Esophagus muscularis mucosa (tissue), 4 donors: ENCODE measurements at regions not wholly inside any gene's neighbourhood (a gene's known extent, or its start where the extent isn't known, plus 50 kb on each side); places are given as distances from the start of the nearest gene placed in this dataset.

Source experiments
- DNase-seq: peaks from one replicate; pipeline ENCODE4 v3.0.0-alpha.2; 2017; ENCODE audit errors: extremely low spot score
- H3K27ac ChIP-seq, 4 donors: fragments of 200-600 bp; sonication (generic); replicated peaks in 1 of 4; 1 replicate in 3 of 4; 2 replicates in 1 of 4; pipeline ENCODE4 v1.5.1; 2016 to 2019; ENCODE audit warnings: mild to moderate bottlenecking in 1 of 4
- H3K27me3 ChIP-seq, 4 donors: fragments of 200-600 bp; sonication (generic); one replicate each; pipeline versions ENCODE4 v1.5.1 to v1.6.0; 2016 to 2019
- H3K36me3 ChIP-seq, 4 donors: fragments of 200-600 bp; sonication (generic); one replicate each; pipeline ENCODE4 v1.5.1; 2016 to 2019
- H3K4me1 ChIP-seq, 4 donors: fragments of 200-600 bp; sonication (generic); one replicate each; pipeline ENCODE4 v1.5.1; 2016 to 2019
- H3K4me3 ChIP-seq, 4 donors: fragments of 200-600 bp; sonication (generic); 1 replicate in 2 of 4; 2 replicates in 2 of 4; pipeline ENCODE4 v1.5.1; 2016 to 2019; ENCODE audit warnings: mild to moderate bottlenecking in 4 of 4, moderate library complexity in 1 of 4
- H3K9me3 ChIP-seq, 4 donors: fragments of 200-600 bp; sonication (generic); 1 replicate in 3 of 4; 2 replicates in 1 of 4; pipeline ENCODE4 v1.5.1; 2016 to 2019
- EP300 ChIP-seq: sonication (generic); formaldehyde crosslinking; IDR thresholded peaks from one replicate; pipeline ENCODE4 v1.6.1; 2017; ENCODE audit warnings: antibody characterized with exemption
- POLR2A ChIP-seq: fragments of 450-650 bp; IDR thresholded peaks from one replicate; pipeline ENCODE4 v1.6.1; 2017; ENCODE audit warnings: antibody characterized with exemption, moderate library complexity, mild to moderate bottlenecking, low read depth
- POLR2AphosphoS5 ChIP-seq, 2 donors: sonication (generic); formaldehyde crosslinking; IDR thresholded peaks; one replicate each; pipeline ENCODE4 v1.6.1; 2017; ENCODE audit warnings: antibody characterized with exemption in 2 of 2
- WGBS: methylation state at CpG from one replicate; pipeline ENCODE4 v1.1.5; 2018; 5-methylcytosine and 5-hydroxymethylcytosine counted together
- intact Hi-C: fragments of 100-400 bp; cut with DNase I; formaldehyde crosslinking; loops from one replicate; pipeline ENCODE4 v1.15.1; 2023
- small RNA-seq, 3 donors: library from RNA; depleted of rRNA; stranded (forward); fragments of <200 nt; gene quantifications; one replicate each; pipeline ENCODE3, GENCODE V24; 2016
- TF ChIP-seq, protein P1 (sequence below), 3 experiments: fragments of 200-600 bp in 2 of 3; fragments of 450-650 bp in 1 of 3; sonication (generic) in 2 of 3; IDR thresholded peaks; one replicate each; pipeline ENCODE4 v1.5.1; 2017 to 2019; ENCODE audit warnings: antibody characterized with exemption in 3 of 3, mild to moderate bottlenecking in 2 of 3, moderate library complexity in 1 of 3

DNA sequence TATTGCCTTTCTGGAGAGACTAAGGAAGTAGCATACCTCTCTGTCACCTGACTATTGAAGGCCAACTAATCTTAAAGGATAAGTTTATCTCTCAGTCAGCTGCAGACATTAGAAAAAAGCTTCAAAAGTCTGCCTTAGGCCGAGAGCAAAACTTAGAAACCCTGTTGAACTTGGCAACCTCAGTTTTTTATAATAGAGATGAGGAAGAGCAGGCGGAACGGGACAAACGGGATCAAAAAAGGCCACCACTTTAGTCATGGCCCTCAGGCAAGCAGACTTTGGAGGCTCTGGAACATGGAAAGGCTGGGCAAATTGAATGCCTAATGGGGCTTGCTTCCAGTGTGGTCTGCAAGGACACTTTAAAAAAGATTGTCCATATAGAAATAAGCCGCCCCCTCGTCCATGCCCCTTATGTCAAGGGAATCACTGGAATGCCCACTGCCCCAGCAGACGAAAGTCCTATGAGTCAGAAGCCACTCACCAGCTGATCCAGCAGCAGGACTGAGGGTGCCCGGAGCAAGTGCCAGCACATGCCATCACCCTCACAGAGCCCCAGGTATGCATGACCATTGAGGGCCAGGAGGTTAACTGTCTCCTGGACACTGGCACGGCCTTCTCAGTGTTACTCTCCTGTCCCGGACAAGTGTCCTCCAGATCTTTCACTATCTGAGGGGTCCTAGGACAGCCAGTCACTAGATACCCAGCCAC lies 61.5 kb upstream of the FAM98A start:
- H3K4me1 ChIP-seq, result no peaks in the 10 kb centered on the region
- no peak for DNase-seq
- no peak overlapping the region for H3K4me3 ChIP-seq
- intact Hi-C loops, result no loop called here
- H3K9me3 ChIP-seq, result no peaks in the 10 kb centered on the region
- no peaks in the 10 kb centered on the region for H3K27me3 ChIP-seq
- WGBS, result 88% methylated on average over 7 of the region's 10 CpGs
- no peak overlapping the region for H3K27ac ChIP-seq
- no peaks in the 10 kb centered on the region for H3K36me3 ChIP-seq
- TF ChIP-seq, protein P1, sequence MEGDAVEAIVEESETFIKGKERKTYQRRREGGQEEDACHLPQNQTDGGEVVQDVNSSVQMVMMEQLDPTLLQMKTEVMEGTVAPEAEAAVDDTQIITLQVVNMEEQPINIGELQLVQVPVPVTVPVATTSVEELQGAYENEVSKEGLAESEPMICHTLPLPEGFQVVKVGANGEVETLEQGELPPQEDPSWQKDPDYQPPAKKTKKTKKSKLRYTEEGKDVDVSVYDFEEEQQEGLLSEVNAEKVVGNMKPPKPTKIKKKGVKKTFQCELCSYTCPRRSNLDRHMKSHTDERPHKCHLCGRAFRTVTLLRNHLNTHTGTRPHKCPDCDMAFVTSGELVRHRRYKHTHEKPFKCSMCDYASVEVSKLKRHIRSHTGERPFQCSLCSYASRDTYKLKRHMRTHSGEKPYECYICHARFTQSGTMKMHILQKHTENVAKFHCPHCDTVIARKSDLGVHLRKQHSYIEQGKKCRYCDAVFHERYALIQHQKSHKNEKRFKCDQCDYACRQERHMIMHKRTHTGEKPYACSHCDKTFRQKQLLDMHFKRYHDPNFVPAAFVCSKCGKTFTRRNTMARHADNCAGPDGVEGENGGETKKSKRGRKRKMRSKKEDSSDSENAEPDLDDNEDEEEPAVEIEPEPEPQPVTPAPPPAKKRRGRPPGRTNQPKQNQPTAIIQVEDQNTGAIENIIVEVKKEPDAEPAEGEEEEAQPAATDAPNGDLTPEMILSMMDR (IDR thresholded peaks at IDR 0.05), result no peak
- no peak for TF ChIP-seq EP300
- TF ChIP-seq POLR2A, result no peak
- no peak for TF ChIP-seq POLR2AphosphoS5 (IDR thresholded peaks at IDR 0.05)

DNA sequence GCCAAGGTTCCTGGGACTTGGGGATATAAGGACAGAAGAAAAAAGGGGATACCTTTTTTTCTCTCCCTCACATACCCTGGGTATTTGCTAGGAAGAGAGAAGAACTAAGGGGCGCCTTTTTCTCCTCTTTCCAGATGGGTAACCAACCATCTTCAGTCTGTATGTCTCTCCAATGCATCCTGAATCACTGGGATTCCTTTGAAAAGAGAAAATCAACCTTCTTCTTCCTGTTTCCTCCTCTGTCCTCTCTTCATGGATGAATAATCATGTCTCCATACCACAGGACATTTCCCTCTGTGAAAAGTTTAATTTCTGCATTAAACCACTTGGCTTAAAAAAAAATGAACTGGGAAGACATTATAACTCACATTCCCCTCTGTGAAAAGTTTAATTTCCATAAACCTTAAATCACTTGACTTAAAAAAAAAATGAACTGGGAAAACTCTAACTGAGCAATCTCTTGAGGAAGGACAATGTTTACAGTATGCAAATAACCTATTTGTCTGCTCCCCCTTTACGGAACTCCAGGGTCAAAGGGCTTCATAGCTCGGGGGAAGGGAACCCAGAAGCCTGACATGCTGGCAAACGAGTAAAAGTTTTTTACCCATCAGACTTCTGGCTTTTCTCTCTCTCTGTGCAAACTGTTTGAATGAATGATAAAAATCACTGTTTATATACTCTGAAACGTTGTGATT lies 56.7 kb upstream of the FAM98A start:
- 65% methylated on average over 5 of the region's 5 CpGs for WGBS
- intact Hi-C loops, result no loop called here
- Histone ChIP-seq H3K9me3 (no peaks in the 10 kb centered on the region), H3K4me3 (no peak overlapping the region), H3K4me1 (no peaks in the 10 kb centered on the region), H3K36me3 (no peaks in the 10 kb centered on the region), H3K27ac (no peak overlapping the region), H3K27me3 (no peaks in the 10 kb centered on the region)
- TF ChIP-seq POLR2AphosphoS5 (IDR thresholded peaks at IDR 0.05) (no peak), POLR2A (no peak), EP300 (no peak)
- TF ChIP-seq, protein P1 (IDR thresholded peaks at IDR 0.05), result no peak
- no peak for DNase-seq

DNA sequence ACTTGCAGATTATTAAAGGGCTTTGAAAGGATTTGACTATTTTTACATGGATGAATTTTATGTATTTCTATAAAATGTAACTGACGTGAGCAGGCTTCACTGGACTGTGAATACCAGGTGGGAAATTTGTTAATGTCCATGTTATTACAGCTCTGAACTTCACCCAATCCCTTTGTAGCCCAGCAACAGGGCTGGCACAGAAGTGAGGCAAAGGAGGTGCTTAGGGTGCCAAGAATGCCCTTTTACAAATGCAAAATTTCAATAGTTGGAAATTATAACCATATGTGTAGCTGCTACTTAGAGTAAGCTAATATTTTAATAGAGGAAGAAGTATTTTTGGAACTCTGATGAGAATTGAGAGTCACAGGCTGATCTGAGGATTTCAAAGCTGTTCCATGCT lies 53.7 kb upstream of the FAM98A start:
- Histone ChIP-seq H3K36me3 (no peaks in the 10 kb centered on the region), H3K4me3 (no peak overlapping the region), H3K4me1 (no peaks in the 10 kb centered on the region), H3K9me3 (no peaks in the 10 kb centered on the region), H3K27me3 (no peaks in the 10 kb centered on the region), H3K27ac (no peak overlapping the region)
- TF ChIP-seq POLR2A (no peak), EP300 (no peak), POLR2AphosphoS5 (IDR thresholded peaks at IDR 0.05) (no peak)
- TF ChIP-seq, protein P1 (IDR thresholded peaks at IDR 0.05), result no peak
- no peak for DNase-seq
- WGBS, result 36% methylated on average over 1 of the region's 1 CpG
- intact Hi-C loops, result no loop called here

DNA sequence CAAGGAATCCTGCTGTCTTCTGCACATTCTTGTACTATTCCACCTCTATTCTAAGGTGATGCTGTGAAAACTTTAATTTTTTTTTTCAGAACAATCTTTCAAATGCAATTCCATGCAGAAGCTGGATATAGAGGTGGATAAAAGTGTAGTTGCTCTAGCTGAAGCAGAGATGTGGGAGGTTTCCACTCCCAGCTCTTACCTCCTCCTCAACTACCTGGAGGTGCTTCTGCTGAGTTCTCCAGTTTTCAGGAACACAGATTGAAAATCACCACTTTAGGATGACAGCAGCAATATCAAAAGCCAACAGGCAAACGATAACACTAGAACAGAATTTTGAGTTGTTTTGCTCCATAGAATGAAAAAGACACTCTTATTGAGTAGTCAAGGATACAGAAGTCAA lies 51.1 kb upstream of the FAM98A start:
- DNase-seq, result no peak
- Histone ChIP-seq H3K4me3 (no peak overlapping the region), H3K27ac (no peak overlapping the region), H3K27me3 (no peaks in the 10 kb centered on the region), H3K4me1 (no peaks in the 10 kb centered on the region), H3K36me3 (no peaks in the 10 kb centered on the region), H3K9me3 (no peaks in the 10 kb centered on the region)
- TF ChIP-seq, protein P1 (IDR thresholded peaks at IDR 0.05), result no peak
- intact Hi-C loops, result no loop called here
- WGBS, result 57% methylated on average over 1 of the region's 1 CpG

Small RNAs in the stretch of these regions (small RNA-seq; reads per million reads assigned to genes)
- gene AC013442.1, result 0 reads per million in 3 donors
- gene AC083939.1, result 0 reads per million in 3 donors
- gene MIR548AD, result 0 reads per million in 3 donors
- gene RNU6-1117P, result 0 reads per million in 3 donors
